ENCODE measurements at regions not wholly inside any gene's neighbourhood (a gene's known extent, or its start where the extent isn't known, plus 50 kb on each side); places are given as distances from the start of the nearest gene placed in this dataset.

GRCh38 chr11:15907806-15908205, 448.5 kb downstream of the SOX6 start:
- intact Hi-C loops (cut with micrococcal nuclease) = no loop called here

GRCh38 chr11:15909937-15910598, 446.3 kb downstream of the SOX6 start:
- Histone ChIP-seq H3K36me3 (ENCODE audit: control insufficient read depth, insufficient read depth, low read length) (no peaks in the 10 kb centered on the region), H3K4me3 (ENCODE audit: low read length) (no peak overlapping the region), H3K27me3 (ENCODE audit: control insufficient read depth, insufficient read depth, low read length) (no peaks in the 10 kb centered on the region), H3K4me1 (ENCODE audit: control insufficient read depth, insufficient read depth, low read length) (no peaks in the 10 kb centered on the region), H3K27ac (ENCODE audit: low read length) (no peak overlapping the region), H3K9me3 (ENCODE audit: control insufficient read depth, insufficient read depth, low read length) (no peaks in the 10 kb centered on the region)
- no peak for TF ChIP-seq CTCF (IDR thresholded peaks at IDR 0.05)
- Mint-ChIP-seq H3K27me3 (ENCODE audit: low read depth in 2 of 2) (no peaks in the 10 kb centered on the region), H3K9me3 (no peaks in the 10 kb centered on the region), H3K36me3 (no peaks in the 10 kb centered on the region), H3K4me1 (no peaks in the 10 kb centered on the region), H3K27ac (no peak overlapping the region), H3K4me3 (no peak overlapping the region)
- intact Hi-C loops (cut with micrococcal nuclease) = no loop called here
- ATAC-seq = no peak
- 65% methylated on average over 6 of the region's 11 CpGs for WGBS (ENCODE audit: insufficient coverage)
- no peak for DNase-seq

More at GRCh38 chr11:15907806-15908205, 448.5 kb downstream of the SOX6 start:
- ATAC-seq = no peak
- no peak for DNase-seq
- no peaks in the 10 kb centered on the region for H3K36me3 Mint-ChIP-seq
- Histone ChIP-seq H3K27me3 (ENCODE audit: control insufficient read depth, insufficient read depth, low read length) (no peaks in the 10 kb centered on the region), H3K4me3 (ENCODE audit: low read length) (no peak overlapping the region), H3K4me1 (ENCODE audit: control insufficient read depth, insufficient read depth, low read length) (no peaks in the 10 kb centered on the region), H3K9me3 (ENCODE audit: control insufficient read depth, insufficient read depth, low read length) (no peaks in the 10 kb centered on the region), H3K27ac (ENCODE audit: low read length) (no peak overlapping the region), H3K36me3 (ENCODE audit: control insufficient read depth, insufficient read depth, low read length) (no peaks in the 10 kb centered on the region)
- no peaks in the 10 kb centered on the region for H3K27me3 Mint-ChIP-seq (ENCODE audit: low read depth in 2 of 2)
- no peaks in the 10 kb centered on the region for H3K9me3 Mint-ChIP-seq
- no peaks in the 10 kb centered on the region for H3K4me1 Mint-ChIP-seq
- 90% methylated on average over 3 of the region's 3 CpGs for WGBS (ENCODE audit: insufficient coverage)
- H3K4me3 Mint-ChIP-seq = no peak overlapping the region
- no peak for TF ChIP-seq CTCF (IDR thresholded peaks at IDR 0.05)
- no peak overlapping the region for H3K27ac Mint-ChIP-seq

- H3K9me3 Mint-ChIP-seq = no peaks in the 10 kb centered on the region
Measured at GRCh38 chr11:15910761-15911160, 445.6 kb downstream of the SOX6 start.

More at GRCh38 chr11:15910761-15911160, 445.6 kb downstream of the SOX6 start:
- H3K36me3 Mint-ChIP-seq = no peaks in the 10 kb centered on the region
- no peak overlapping the region for H3K27ac Mint-ChIP-seq
- Histone ChIP-seq H3K4me1 (ENCODE audit: control insufficient read depth, insufficient read depth, low read length) (no peaks in the 10 kb centered on the region), H3K9me3 (ENCODE audit: control insufficient read depth, insufficient read depth, low read length) (no peaks in the 10 kb centered on the region), H3K27ac (ENCODE audit: low read length) (no peak overlapping the region), H3K36me3 (ENCODE audit: control insufficient read depth, insufficient read depth, low read length) (no peaks in the 10 kb centered on the region), H3K27me3 (ENCODE audit: control insufficient read depth, insufficient read depth, low read length) (no peaks in the 10 kb centered on the region), H3K4me3 (ENCODE audit: low read length) (no peak overlapping the region)
- WGBS (ENCODE audit: insufficient coverage) = 94% methylated on average over 7 of the region's 7 CpGs
- no peak overlapping the region for H3K4me3 Mint-ChIP-seq
- no peak for ATAC-seq
- H3K4me1 Mint-ChIP-seq = no peaks in the 10 kb centered on the region
- no peak for TF ChIP-seq CTCF (IDR thresholded peaks at IDR 0.05)
- H3K27me3 Mint-ChIP-seq (ENCODE audit: low read depth in 2 of 2) = no peaks in the 10 kb centered on the region
- intact Hi-C loops (cut with micrococcal nuclease) = no loop called here
- no peak for DNase-seq

All from natural killer cell (primary cell).